Adrenal gland (tissue), 9 donors: ENCODE measurements at regions not wholly inside any gene's neighbourhood (a gene's known extent, or its start where the extent isn't known, plus 50 kb on each side); places are given as distances from the start of the nearest gene placed in this dataset.
A peak's percentile ranks its signal among the peaks of the same experiment; 100 is the strongest.

Experiments
- DNase-seq, 7 donors: peaks; one replicate each; pipeline ENCODE4 v3.0.0-alpha.2; 2019 to 2020
- H3K27ac ChIP-seq, 5 donors: fragments of 200-600 bp; sonication (generic) in 4 of 5; 1 replicate in 3 of 5; 2 replicates in 2 of 5; pipeline versions ENCODE4 v1.5.1 to v1.8.0; 2016 to 2020; ENCODE audit warnings: mild to moderate bottlenecking in 1 of 5
- H3K27me3 ChIP-seq: fragments of 200-600 bp; 2 replicates; pipeline ENCODE4 v1.8.0; 2021
- H3K36me3 ChIP-seq, 2 donors: fragments of 200-600 bp; replicated peaks in 1 of 2; 1 replicate in 1 of 2; 2 replicates in 1 of 2; pipeline versions ENCODE4 v1.5.1 to v1.8.0; 2018 to 2022
- H3K4me1 ChIP-seq, 2 donors: fragments of 200-600 bp; replicated peaks in 1 of 2; 1 replicate in 1 of 2; 2 replicates in 1 of 2; pipeline versions ENCODE4 v1.5.1 to v1.8.0; 2018 to 2021
- H3K4me3 ChIP-seq, 4 donors: fragments of 200-600 bp; sonication (generic) in 3 of 4; one replicate each; pipeline ENCODE4 v1.5.1; 2016 to 2018
- H3K9me3 ChIP-seq, 3 donors: fragments of 200-600 bp; sonication (generic) in 1 of 3; replicated peaks in 1 of 3; 1 replicate in 2 of 3; 2 replicates in 1 of 3; pipeline versions ENCODE4 v1.5.1 to v1.8.0; 2016 to 2021
- CTCF ChIP-seq, 6 experiments: fragments of 450-650 bp in 4 of 6; fragments of 200-600 bp in 2 of 6; sonication (generic) in 1 of 6; IDR thresholded peaks; 1 replicate in 5 of 6; 2 replicates in 1 of 6; pipeline versions ENCODE4 v1.5.1 to v1.8.0; 2016 to 2021; ENCODE audit warnings: antibody characterized with exemption in 6 of 6, mild to moderate bottlenecking in 2 of 6, moderate library complexity in 1 of 6
- POLR2A ChIP-seq, 2 donors: fragments of 450-650 bp; IDR thresholded peaks; one replicate each; pipeline ENCODE4 v1.6.1; 2017; ENCODE audit warnings: antibody characterized with exemption in 2 of 2, mild to moderate bottlenecking in 2 of 2, moderate library complexity in 1 of 2
- WGBS, 4 donors: extraction: QIAGEN DNeasy Blood & Tissue Kit in 2 of 4; methylation state at CpG; one replicate each; pipeline versions ENCODE4 v1.1.5 to v1.1.7; 2013 to 2017; 5-methylcytosine and 5-hydroxymethylcytosine counted together
- intact Hi-C, 2 donors: fragments of 100-400 bp; cut with DNase I; formaldehyde crosslinking; loops; one replicate each; pipeline versions ENCODE4 v1.14.1 to v1.15.0; 2022 to 2023
- donor health status: healthy with polysubstance abuse.
- donor health status: Bipolar disorder and iron deficiency.
- donor health status: DM: yes; HTN: yes; CAD: no.
- donor health status: DM: no; HTN: no; CAD: no.
- donor health status: DM: no; HTN: no; CAD: no.

GRCh38 chr6:169328112-169328801, 74.6 kb upstream of the THBS2 start:
- Histone ChIP-seq H3K27me3 (no peaks in the 10 kb centered on the region), H3K36me3 (no peaks in the 10 kb centered on the region), H3K4me1 (no peaks in the 10 kb centered on the region), H3K4me3 (no peak overlapping the region), H3K27ac (peak overlapping the region in 1 of 5 donors; percentile 56), H3K9me3 (no peaks in the 10 kb centered on the region)
- 14 to 39% (median 33%) methylated on average over 5 of the region's 5 CpGs for WGBS, 4 donors
- DNase-seq = peak; percentile 69 to 88 (median 82)
- TF ChIP-seq CTCF (IDR thresholded peaks at IDR 0.05) (no peak), POLR2A (IDR thresholded peaks at IDR 0.05) (peak in 1 of 2 donors; percentile 28)
- intact Hi-C loops = no loop called here

- DNase-seq = peak; percentile 49 to 71 (median 59)
- intact Hi-C loops = no loop called here
- H3K36me3 ChIP-seq = no peaks in the 10 kb centered on the region
- WGBS, 4 donors = 60 to 83% (median 76%) methylated on average over 10 to 27 of the region's 27 CpGs
- H3K4me1 ChIP-seq = no peaks in the 10 kb centered on the region
- H3K27me3 ChIP-seq = no peaks in the 10 kb centered on the region
- TF ChIP-seq POLR2A (IDR thresholded peaks at IDR 0.05) (no peak), CTCF (IDR thresholded peaks at IDR 0.05) (peak; percentile 9 to 44 (median 38))
- H3K4me3 ChIP-seq = no peak overlapping the region
- H3K27ac ChIP-seq = no peak overlapping the region
- no peaks in the 10 kb centered on the region for H3K9me3 ChIP-seq
Observed at GRCh38 chr6:169326067-169326799, 72.6 kb upstream of the THBS2 start.

GRCh38 chr6:169324656-169325459, 71.2 kb upstream of the THBS2 start:
- Histone ChIP-seq H3K4me1 (no peaks in the 10 kb centered on the region), H3K4me3 (no peak overlapping the region), H3K9me3 (no peaks in the 10 kb centered on the region), H3K27ac (no peak overlapping the region), H3K27me3 (no peaks in the 10 kb centered on the region), H3K36me3 (no peaks in the 10 kb centered on the region)
- no peak for DNase-seq
- intact Hi-C loops = no loop called here
- 80 to 96% (median 90%) methylated on average over 10 of the region's 10 CpGs for WGBS, 4 donors
- TF ChIP-seq CTCF (IDR thresholded peaks at IDR 0.05) = no peak
- no peak for TF ChIP-seq POLR2A (IDR thresholded peaks at IDR 0.05)

GRCh38 chr6:169324086-169324485, 70.4 kb upstream of the THBS2 start:
- no peak overlapping the region for H3K27ac ChIP-seq
- no peaks in the 10 kb centered on the region for H3K36me3 ChIP-seq
- TF ChIP-seq CTCF (IDR thresholded peaks at IDR 0.05) (no peak), POLR2A (IDR thresholded peaks at IDR 0.05) (no peak)
- no peaks in the 10 kb centered on the region for H3K27me3 ChIP-seq
- DNase-seq = no peak
- intact Hi-C loops = no loop called here
- H3K4me3 ChIP-seq = no peak overlapping the region
- no peaks in the 10 kb centered on the region for H3K4me1 ChIP-seq
- H3K9me3 ChIP-seq = no peaks in the 10 kb centered on the region
- WGBS, 4 donors = 90 to 97% (median 93%) methylated on average over 4 of the region's 4 CpGs
